Endothelial cell of umbilical vein (primary cell): ENCODE measurements at regions not wholly inside any gene's neighbourhood (a gene's known extent, or its start where the extent isn't known, plus 50 kb on each side); places are given as distances from the start of the nearest gene placed in this dataset.

Source experiments
- CTCF ChIP-seq, 2 donors: IDR thresholded peaks; 1 replicate in 1 of 2; 2 replicates in 1 of 2; pipeline ENCODE4 v1.5.1; 2011; ENCODE audit warnings: low read length in 2 of 2, mild to moderate bottlenecking in 2 of 2, moderate library complexity in 2 of 2, control low read depth in 1 of 2, inconsistent platforms in 1 of 2, low read depth in 1 of 2; ENCODE audit not compliant: insufficient read depth in 1 of 2; ENCODE audit errors: extremely low read depth in 1 of 2
- FOS ChIP-seq: IDR thresholded peaks from 2 replicates; pipeline ENCODE4 v1.6.1; 2011; ENCODE audit warnings: mild to moderate bottlenecking, low read length, moderate library complexity, borderline replicate concordance; ENCODE audit not compliant: insufficient read depth
- POLR2AphosphoS5 ChIP-seq: IDR thresholded peaks from 2 replicates; pipeline ENCODE4 v1.6.1; 2012; ENCODE audit warnings: low read depth, mild to moderate bottlenecking, control low read depth, low read length, moderate library complexity; ENCODE audit not compliant: insufficient read depth

DNA sequence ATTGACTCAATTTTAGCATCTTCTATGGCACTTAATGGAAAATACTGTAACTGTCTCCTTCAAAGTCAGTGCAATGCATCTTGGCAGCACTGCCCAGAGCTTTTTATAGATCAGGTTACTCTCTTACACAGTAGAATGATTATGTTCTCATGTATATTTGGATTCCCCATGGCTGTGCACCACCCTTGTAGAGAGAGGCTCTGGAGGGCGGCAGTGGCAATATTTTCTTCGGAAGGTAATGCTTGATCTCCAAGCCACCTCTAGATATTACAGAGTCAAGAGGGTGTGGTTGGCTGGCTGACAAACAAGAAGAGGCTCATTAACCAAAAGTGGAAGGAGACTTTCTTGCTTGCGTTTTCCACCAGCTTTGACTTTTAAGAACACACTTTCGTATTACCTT is 72.8 kb upstream of the ARSJ start:
- TF ChIP-seq CTCF (IDR thresholded peaks at IDR 0.05; ENCODE audit: extremely low read depth in 1 of 2, insufficient read depth in 1 of 2, low read depth in 1 of 2, low read length in 2 of 2) (no peak), POLR2AphosphoS5 (no peak), FOS (no peak)
